HG03103 (cell line): ENCODE measurements at regions not wholly inside any gene's neighbourhood (a gene's known extent, or its start where the extent isn't known, plus 50 kb on each side); places are given as distances from the start of the nearest gene placed in this dataset.

ENCODE experiments used
- ATAC-seq: cut with Tn5 transposase; IDR thresholded peaks from one replicate; pipeline ENCODE4 v1.9.1; 2021; ENCODE audit warnings: low read depth; ENCODE audit not compliant: unreplicated experiment

GRCh38 chr9:84169240-84169639 is 171.3 kb downstream of the SLC28A3 start:
- ATAC-seq, result no peak

GRCh38 chr9:84170521-84171141 is 169.9 kb downstream of the SLC28A3 start:
- ATAC-seq, result no peak

GRCh38 chr9:84173961-84174360 is 166.6 kb downstream of the SLC28A3 start:
- no peak for ATAC-seq

- no peak for ATAC-seq
Observed at GRCh38 chr9:84174486-84174885, 166.1 kb downstream of the SLC28A3 start.

GRCh38 chr9:84177407-84177806 is 163.2 kb downstream of the SLC28A3 start:
- ATAC-seq, result no peak

- ATAC-seq, result no peak
Observed at GRCh38 chr9:84179531-84179930, 161.0 kb downstream of the SLC28A3 start.

GRCh38 chr9:84187090-84187489 is 153.5 kb downstream of the SLC28A3 start:
- no peak for ATAC-seq

GRCh38 chr9:84189904-84190303 is 150.7 kb downstream of the SLC28A3 start:
- ATAC-seq, result no peak

GRCh38 chr9:84190411-84190810 is 150.1 kb downstream of the SLC28A3 start:
- ATAC-seq, result no peak

GRCh38 chr9:84206801-84207370 is 133.7 kb downstream of the SLC28A3 start:
- no peak for ATAC-seq

- no peak for ATAC-seq
Observed at GRCh38 chr9:84207491-84207951, 133.0 kb downstream of the SLC28A3 start.

- ATAC-seq, result no peak
Observed at GRCh38 chr9:84212246-84212645, 128.3 kb downstream of the SLC28A3 start.

- ATAC-seq, result no peak
Observed at GRCh38 chr9:84212982-84213381, 127.6 kb downstream of the SLC28A3 start.

GRCh38 chr9:84216151-84216550 is 124.4 kb downstream of the SLC28A3 start:
- ATAC-seq, result no peak

GRCh38 chr9:84218322-84218721 is 122.2 kb downstream of the SLC28A3 start:
- ATAC-seq, result no peak

GRCh38 chr9:84224246-84224645 is 116.3 kb downstream of the SLC28A3 start:
- no peak for ATAC-seq
